ENCODE measurements at regions not wholly inside any gene's neighbourhood (a gene's known extent, or its start where the extent isn't known, plus 50 kb on each side); places are given as distances from the start of the nearest gene placed in this dataset.
"Not testable (repeated sequence)": the region's sequence is repeated elsewhere in the genome, so short reads cannot be mapped to it uniquely, and the experiment has no call there.

GRCh38 chr4:25503779-25504178, 126.7 kb downstream of the ANAPC4 start:
- in situ Hi-C loops (cut with HindIII; ENCODE audit: low pct_ligation_motif_present, low sequenced_read_pairs) = no loop called here
- Histone ChIP-seq H3K27ac (no peak overlapping the region), H3K4me3 (ENCODE audit: low read depth, low read length) (no peak overlapping the region), H3K27me3 (replicated peaks) (no peaks in the 10 kb centered on the region), H3K36me3 (replicated peaks) (no peaks in the 10 kb centered on the region)
- no peak for TF ChIP-seq CTCF (IDR thresholded peaks at IDR 0.05; ENCODE audit: low read depth, low read length, missing control alignments)
- DNase-seq = no peak

GRCh38 chr4:25504932-25505636, 128.0 kb downstream of the ANAPC4 start:
- H3K27ac ChIP-seq = no peak overlapping the region
- in situ Hi-C loops (cut with HindIII; ENCODE audit: low pct_ligation_motif_present, low sequenced_read_pairs) = no loop called here
- TF ChIP-seq CTCF (IDR thresholded peaks at IDR 0.05; ENCODE audit: low read depth, low read length, missing control alignments) = no peak

GRCh38 chr4:25505637-25505991, 128.6 kb downstream of the ANAPC4 start:
- DNase-seq = no peak
- H3K27ac ChIP-seq = no peak overlapping the region
- no peaks in the 10 kb centered on the region for H3K27me3 ChIP-seq (replicated peaks)
- no peak overlapping the region for H3K4me3 ChIP-seq (ENCODE audit: low read depth, low read length)
- TF ChIP-seq CTCF (IDR thresholded peaks at IDR 0.05; ENCODE audit: low read depth, low read length, missing control alignments) = no peak
- in situ Hi-C loops (cut with HindIII; ENCODE audit: low pct_ligation_motif_present, low sequenced_read_pairs) = no loop called here
- H3K36me3 ChIP-seq (replicated peaks) = no peaks in the 10 kb centered on the region

More at GRCh38 chr4:25504932-25505636, 128.0 kb downstream of the ANAPC4 start:
- no peak for DNase-seq
- Histone ChIP-seq H3K27me3 (replicated peaks) (no peaks in the 10 kb centered on the region), H3K4me3 (ENCODE audit: low read depth, low read length) (no peak overlapping the region), H3K36me3 (replicated peaks) (no peaks in the 10 kb centered on the region)

- H3K36me3 ChIP-seq (replicated peaks) = no peaks in the 10 kb centered on the region
- H3K4me3 ChIP-seq (ENCODE audit: low read depth, low read length) = no peak overlapping the region
- H3K27me3 ChIP-seq (replicated peaks) = no peaks in the 10 kb centered on the region
- no peak overlapping the region for H3K27ac ChIP-seq
- DNase-seq = no peak
- in situ Hi-C loops (cut with HindIII; ENCODE audit: low pct_ligation_motif_present, low sequenced_read_pairs) = no loop called here
- no peak for TF ChIP-seq CTCF (IDR thresholded peaks at IDR 0.05; ENCODE audit: low read depth, low read length, missing control alignments)
Measured at GRCh38 chr4:25506032-25506571, 129.0 kb downstream of the ANAPC4 start.

- no peak for TF ChIP-seq CTCF (IDR thresholded peaks at IDR 0.05; ENCODE audit: low read depth, low read length, missing control alignments)
- DNase-seq = no peak
- Histone ChIP-seq H3K4me3 (ENCODE audit: low read depth, low read length) (no peak overlapping the region), H3K27me3 (replicated peaks) (no peaks in the 10 kb centered on the region), H3K27ac (no peak overlapping the region), H3K36me3 (replicated peaks) (no peaks in the 10 kb centered on the region)
- in situ Hi-C loops (cut with HindIII; ENCODE audit: low pct_ligation_motif_present, low sequenced_read_pairs) = no loop called here
Measured at GRCh38 chr4:25509646-25510045, 132.6 kb downstream of the ANAPC4 start.

GRCh38 chr4:25511823-25512222, 134.8 kb downstream of the ANAPC4 start:
- in situ Hi-C loops (cut with HindIII; ENCODE audit: low pct_ligation_motif_present, low sequenced_read_pairs); H3K27ac ChIP-seq; H3K36me3 ChIP-seq (replicated peaks); H3K27me3 ChIP-seq (replicated peaks); H3K4me3 ChIP-seq (ENCODE audit: low read depth, low read length); DNase-seq: not testable (repeated sequence)
